HG03432 (cell line): ENCODE measurements at regions not wholly inside any gene's neighbourhood (a gene's known extent, or its start where the extent isn't known, plus 50 kb on each side); places are given as distances from the start of the nearest gene placed in this dataset.

Source experiments
- ATAC-seq: cut with Tn5 transposase; IDR thresholded peaks from one replicate; pipeline ENCODE4 v1.9.1; 2021; ENCODE audit warnings: mild to moderate bottlenecking, moderate library complexity; ENCODE audit not compliant: unreplicated experiment

DNA sequence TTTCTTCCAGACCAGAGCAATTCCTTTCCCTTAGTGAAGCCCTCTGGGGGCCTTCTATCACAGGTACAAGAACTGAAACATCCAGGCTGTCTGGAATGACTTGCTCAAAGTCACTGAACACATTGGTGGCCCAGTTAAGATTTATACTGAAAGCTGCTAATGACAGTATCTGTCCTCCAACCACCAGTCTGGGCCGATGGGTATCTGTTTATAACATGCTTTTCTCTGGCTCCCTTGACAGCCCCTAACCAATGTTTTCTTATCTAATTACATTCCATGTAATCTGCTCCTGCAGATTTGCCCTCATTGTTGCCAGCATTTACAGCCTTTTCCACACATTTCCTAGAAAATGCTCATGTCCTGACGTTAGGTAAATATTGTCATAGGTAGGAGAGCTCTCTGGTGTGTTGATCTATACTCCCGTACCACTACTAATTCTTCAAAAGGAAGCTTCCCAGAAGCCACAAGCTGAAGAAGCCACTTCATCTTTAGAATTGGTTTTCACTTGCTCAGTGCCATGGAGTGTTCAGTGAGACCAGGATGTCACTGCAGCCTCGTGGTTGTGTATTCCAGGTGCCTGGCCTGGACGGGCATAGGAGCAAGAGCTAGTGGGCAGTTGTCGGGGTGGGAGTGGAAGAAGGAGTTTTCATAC lies 163.9 kb downstream of the TSEN15 start:
- ATAC-seq, result no peak

DNA sequence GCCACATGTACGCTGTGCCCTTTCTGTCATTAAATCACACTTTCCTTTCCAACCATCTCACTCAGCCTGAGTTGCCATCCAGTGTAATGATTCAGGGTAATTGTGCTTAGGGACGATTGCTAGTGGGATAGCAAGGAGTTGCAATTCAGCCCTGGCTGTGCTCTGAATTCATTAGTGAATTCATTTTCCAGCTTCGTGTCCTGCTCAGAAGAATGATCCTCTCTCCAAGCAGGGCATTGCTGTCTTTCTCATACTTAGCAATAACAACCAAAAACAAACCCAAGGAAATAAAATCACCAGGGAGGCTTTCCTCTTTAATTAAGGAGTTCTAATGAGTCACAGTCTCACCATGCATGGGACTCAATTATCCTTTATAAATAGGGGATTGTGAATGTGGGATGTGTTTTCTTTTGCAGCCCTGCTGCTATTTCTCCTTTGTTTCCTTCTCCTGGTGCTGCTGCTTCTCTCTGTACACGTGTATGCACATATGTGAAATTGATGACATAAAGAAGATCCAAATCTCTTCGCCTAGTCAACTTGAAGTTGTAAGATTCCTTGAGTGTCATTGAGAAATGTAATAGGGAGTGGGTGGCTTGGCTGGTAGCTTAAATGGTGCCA lies 167.0 kb downstream of the TSEN15 start:
- ATAC-seq, result no peak

DNA sequence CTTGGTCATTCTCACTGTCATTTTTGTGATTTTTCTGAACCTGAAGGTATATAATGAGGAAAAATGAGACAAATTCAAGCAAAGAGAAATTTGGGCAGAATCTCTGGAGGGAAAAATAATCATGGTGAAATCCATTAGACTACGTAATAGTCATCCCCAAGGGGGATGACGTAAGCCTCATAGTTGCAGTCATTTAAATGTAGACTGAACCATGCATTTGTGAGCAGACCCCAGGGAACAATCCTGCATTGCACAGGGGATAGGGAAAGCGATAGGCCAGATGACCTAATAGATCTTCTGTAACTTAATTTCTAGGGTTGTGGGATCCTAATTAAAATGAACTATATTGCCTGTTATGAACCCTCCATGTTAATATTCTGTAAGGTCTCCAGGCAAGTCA lies 167.4 kb upstream of the C1orf21 start:
- no peak for ATAC-seq

DNA sequence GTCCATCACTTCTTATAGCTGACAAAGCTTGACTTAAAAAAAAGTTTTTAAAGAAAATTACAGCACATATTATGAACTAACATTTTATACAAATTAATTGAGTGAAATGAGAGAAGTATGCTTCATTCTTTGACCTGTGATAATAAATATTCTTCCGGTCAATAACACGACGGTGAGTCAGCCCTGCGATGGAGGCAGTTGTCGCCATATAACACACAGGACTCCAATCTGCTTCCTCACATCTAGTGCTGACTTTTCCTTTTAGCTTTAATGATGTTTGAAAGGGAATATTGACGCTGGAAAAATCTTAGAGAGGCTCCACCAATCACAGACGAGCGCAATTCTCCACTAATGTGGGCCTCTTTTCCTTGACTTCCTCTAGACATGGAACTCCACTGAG lies 166.9 kb upstream of the C1orf21 start:
- ATAC-seq, result no peak

DNA sequence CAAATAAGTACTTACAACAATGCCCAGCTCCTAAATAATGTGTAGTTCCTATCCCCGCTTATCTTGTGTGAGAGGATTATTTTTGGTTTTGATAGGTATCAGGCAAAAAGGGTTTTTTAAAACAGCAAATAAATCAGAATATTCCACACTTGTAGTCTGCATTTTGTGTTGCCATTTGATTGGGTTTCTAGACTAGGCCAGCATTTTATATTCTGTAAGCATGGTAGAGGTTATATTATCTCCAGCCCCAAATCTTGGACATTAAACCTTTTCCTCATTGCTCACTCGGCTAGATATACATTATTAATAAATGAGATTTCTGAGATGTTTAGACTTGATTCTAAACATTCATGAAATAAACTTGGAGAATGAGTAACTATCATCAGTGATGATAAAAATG lies 165.7 kb upstream of the C1orf21 start:
- ATAC-seq, result no peak

DNA sequence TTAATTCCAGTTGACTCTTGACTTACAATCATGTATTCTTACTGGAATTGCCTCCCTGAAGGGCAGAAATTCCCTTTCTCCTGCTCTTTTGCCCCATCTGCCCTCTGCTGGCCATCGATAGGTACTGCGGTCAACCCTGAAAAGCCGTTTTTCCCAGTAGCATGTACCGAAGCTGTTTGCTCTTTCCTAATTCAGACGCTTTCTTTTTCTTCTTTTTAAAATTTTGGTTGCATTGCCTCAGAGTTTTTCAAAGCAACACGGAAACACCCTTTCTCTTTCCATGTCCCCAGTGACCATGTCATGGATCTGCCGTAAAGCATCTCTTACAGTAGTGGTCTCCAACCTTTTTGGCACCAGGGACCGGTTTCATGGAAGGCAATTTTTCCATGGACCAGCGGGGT lies 164.2 kb upstream of the C1orf21 start:
- ATAC-seq, result no peak

DNA sequence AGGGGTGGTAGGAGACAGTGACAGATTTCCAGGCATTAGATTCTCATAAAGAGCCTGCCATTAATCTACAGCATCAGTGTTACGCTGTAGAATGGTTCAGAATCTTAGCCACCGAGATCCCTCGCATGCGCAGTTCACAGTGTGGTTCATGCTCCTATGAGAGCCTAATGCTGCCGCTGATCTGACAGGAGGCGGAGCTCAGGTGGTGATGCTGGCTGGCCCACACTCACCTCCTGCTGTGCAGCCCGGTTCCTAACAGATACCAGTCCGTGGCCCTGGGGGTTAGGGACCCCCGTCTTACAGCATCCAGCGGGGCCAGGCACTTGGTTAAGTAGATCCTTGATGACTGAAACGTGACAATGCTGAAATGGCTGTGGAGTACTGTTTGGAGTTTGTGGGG lies 163.6 kb upstream of the C1orf21 start:
- no peak for ATAC-seq

DNA sequence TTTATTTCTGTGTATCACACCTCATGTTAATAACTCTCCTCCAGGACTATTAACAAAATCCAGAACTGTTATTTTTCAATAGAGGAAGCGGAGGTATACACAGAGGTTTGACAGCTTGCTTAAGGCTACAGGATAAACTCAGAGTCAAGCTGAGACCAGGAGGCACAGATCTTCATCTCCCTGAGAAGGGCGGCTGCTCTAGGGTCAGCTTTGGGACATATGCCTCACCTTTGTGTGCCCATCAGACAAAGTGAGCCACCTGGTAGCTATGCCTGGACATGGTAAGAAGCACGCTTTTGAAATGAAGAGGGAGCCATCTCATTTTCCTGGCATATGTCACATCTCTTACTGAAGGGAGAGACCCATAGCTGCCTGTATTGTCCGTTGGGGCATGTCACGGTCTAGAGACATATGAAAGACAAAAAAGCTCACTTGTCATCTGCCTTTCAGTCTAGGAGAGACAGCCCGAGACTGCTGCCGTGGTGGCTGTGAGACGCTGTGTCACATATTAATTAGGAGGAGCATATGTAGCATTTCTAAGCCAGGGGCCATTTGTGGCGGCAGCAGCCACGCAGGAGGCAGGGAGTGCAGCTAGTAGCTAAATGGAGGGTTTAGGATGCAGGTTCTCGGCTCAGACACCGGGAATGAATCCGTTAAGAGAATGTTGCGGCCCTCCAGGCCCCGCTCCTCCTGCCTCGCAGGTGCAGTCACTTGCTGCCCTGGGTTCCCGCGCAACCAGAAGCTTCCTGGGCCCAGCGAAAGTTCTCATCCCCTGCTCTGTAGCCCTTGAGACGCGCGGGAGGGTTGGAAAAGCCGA lies 161.3 kb upstream of the C1orf21 start:
- no peak for ATAC-seq

DNA sequence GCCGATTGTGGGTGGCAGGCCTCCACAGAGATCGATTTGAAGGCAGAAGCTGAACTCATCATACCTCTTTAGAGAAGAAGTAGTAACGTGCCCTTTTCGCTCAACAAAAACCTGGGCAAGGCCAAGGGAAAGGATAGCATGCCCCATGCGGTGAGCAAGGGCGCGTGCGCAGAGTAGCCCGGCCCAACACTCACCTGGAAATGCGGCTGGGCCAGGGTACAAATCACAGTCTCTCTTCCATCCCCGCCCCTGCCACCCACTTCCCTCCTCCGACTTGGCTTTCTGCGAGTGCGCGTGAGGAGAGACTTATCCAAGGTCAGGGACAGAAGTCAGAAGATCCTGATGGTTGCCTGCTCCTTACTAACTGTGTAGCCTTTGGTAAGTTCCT lies 160.7 kb upstream of the C1orf21 start:
- ATAC-seq, result no peak

DNA sequence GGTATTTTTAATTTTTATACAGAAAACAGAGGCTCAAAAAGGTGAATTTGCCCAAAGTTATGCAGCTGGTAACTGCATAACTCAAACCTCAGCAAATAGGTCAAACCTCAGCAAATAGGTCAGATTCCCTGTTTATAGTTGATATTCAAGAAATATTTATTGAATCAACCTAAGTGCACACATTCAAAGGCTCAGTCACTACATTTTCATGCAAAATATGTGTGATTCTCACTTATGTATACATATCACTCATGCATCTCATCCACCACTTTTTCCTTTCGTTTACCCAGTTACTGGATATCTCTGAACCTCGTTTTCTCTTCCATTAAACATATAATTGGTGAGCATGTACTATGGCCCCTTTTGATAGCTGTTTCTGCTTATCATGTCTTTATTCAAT lies 158.3 kb upstream of the C1orf21 start:
- ATAC-seq, result no peak

DNA sequence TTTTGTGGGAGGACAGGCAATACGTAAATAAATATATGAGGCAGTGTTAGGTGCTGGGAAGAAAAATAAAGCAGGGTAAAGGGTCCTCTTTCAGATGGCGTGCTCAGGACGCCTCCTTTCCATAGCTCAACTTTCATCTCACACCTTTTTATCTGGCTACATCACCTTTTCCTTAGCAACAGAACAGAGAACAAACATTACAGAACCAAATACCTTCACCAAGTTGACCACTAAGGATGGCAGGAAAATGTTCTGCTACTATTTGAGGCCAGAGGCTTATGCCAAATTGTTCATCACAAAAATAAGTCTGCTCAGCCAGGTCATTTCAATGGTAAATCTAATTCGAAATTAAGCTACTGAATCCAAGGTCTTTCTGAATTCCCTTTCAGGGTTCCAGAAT lies 149.2 kb upstream of the C1orf21 start:
- no peak for ATAC-seq

DNA sequence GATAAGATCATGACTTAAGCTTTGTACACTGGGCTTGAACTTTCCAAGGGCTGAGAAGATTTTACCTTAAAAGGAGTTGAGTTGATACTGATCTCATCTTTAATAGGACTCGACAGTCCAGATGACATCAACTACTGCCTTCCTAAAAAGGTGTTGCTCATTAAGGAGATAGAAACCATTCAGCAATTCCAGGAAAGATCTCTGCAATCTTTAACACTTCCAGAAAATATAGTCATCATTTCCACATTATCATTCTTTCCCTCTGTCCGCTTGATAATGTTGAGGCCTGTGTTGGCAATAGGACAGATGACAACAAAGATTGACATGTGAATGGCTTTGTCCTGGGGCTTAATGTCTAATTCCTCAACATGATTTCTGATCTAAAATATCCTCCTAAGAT lies 145.4 kb upstream of the C1orf21 start:
- ATAC-seq, result no peak

DNA sequence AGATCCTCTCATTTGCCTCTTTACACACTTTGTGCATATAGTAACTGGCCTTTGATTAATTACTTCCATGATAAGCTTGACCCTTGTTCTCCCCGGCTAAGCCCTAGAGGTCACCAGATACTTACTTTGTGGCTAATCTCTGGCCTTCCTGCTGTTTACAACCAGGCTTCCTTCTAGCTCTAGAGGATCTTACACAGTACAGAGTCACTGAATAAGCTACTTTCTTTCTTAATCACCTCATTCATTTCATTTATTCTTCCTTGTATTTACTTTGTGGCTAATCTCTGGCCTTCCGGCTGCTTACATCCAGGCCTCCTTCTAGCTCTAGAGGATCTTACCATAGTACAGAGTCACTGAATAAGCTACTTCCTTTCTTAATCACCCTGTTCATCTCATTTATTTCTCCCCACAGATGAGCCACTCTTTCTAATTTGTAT lies 144.3 kb upstream of the C1orf21 start:
- ATAC-seq, result no peak

DNA sequence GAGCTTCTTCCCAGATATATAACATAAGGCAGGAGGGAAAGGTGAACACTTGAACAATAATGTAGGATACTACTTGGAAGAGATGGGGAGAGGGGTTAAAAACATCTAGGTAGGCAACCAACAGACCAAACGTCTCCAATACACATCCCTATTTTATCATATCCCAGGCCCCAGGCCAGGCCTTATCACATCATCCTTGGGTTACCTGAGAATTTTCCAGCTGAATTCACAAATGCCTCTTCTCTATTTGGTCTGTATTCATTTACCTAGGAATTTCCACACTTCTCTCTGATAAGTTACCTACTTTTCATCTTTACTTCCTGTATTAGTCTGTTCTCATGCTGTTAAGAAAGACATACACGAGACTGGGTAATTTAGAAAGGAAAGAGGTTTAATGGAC lies 141.9 kb upstream of the C1orf21 start:
- ATAC-seq, result no peak

DNA sequence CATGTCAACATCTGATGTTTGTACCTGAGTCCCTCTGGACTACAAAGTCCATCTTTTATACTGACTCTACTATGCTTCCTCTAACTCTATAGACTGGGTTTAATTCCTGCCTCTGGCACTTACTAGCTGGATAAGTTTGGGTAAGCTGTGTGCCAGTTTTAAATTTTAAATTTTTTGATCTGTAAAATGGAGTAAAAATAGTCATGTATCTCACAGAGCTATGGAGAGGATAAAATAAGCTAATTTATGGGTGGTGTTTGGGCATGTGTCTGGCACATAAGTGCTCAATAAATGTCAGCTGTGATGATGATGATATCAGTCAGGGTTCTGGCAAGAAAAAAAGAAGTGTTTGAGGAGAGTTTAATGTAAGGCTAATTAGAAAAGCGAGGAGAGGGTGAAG lies 139.2 kb upstream of the C1orf21 start:
- ATAC-seq, result no peak

DNA sequence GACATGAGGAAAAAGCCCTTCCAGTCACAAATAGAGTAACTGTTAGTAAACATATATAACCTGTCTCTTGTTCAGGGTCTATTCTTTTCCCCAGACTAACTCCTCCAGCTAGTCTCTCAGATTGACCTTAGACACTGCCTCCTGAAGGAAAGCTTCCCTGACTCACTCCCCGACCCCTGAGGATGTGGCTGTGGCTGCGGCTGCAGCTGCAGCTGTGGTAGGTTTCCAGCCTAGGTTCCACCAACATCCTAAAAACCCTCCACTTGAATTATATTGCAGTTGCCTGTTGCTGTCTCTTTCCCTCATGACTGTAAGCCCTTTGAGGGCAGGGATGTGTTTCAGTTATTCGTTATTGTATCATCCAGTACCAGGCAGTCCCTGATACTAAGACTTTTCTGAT lies 132.9 kb upstream of the C1orf21 start:
- no peak for ATAC-seq

DNA sequence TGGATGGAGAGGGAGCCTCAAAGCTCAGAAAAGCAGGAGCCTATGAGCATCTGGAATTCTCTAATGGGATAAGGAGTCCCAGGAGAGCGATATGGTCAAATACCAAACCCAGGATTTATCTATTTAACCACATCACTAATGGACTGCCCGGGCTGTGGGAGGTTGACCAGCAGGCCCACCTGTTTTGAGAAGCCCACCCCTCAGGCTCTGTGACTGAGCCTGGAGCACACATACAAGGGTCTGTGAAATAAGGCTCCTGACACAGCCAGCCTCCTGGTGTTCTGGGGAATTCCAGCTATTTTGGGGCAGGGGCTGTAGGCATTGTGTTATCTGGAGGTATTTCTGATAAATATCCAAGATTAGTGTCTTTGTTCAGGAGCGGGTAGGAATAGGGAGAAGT lies 132.0 kb upstream of the C1orf21 start:
- no peak for ATAC-seq

DNA sequence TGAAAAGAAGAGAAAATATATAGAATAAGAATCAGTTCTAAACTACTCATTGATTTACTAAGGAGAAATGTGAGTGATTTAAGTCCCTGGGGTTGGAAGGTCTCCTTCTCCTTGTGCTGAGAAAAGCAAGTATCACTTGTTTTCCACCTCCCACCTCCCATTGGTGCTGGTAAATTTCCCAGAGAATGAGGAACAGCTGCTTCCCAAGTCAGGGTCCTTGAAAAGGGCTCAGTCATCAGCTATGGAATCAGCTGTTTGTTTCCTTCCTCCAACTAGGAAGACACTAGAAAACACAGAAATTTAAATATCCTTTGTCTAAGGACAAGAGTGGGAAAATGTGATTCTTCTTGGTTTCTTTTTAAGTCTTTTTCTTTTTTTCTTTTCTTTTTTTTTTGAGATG lies 131.3 kb upstream of the C1orf21 start:
- ATAC-seq, result no peak

DNA sequence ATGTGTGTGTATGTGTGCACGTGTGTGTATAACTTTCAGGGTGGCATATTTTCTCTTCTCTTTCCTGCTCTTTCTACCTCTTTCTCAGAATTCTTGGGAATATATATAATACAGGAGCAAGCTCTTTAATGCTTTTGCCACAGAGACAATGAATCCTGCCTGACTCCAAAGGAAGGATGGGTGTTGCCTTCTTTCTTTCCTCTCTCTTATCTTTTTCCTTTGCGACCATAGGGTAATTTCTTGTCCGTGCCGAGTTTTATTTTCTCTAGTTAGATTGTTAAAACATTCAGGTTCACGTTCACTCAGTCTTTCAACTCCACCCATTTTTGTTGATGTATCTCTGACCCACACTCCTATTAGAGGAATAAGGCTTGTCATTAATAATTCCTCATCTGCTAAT lies 129.0 kb upstream of the C1orf21 start:
- no peak for ATAC-seq

DNA sequence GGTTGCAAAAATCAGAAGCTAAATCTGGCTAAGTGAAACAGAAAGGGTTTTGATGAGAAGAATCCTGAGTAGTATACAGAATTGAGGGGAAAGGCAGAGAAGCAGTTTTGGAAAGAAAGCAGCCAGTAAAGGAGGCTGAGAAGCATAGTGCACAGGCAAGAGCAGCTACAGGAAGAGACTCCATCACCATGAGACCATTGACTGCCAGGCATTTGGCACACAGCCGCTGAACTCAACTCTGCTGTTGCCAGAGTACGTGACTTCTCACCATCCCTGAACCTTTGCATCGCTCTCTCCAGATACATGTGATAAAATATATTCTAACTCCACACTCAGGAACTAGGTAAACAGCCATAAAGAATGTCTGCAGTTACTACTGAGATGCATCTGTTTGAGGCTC lies 128.3 kb upstream of the C1orf21 start:
- ATAC-seq, result no peak

DNA sequence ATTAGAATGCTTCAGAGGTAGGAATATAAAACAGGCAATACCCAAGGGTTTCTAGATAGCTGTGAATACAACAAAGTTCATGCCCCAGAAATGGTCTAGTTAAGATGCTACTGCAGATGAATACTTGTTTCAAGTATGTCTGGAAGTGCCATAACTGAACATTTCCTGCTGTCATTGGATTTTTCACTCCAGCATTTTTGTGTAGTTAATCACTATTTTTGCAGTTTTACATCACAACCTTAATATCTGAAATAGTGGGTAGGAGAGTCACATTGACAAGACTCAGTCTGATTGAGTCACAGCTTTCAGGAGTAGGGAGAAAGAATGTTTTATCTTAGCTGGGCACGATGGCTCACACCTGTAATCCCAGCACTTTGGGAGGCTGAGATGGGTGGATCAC lies 126.4 kb upstream of the C1orf21 start:
- ATAC-seq, result no peak

DNA sequence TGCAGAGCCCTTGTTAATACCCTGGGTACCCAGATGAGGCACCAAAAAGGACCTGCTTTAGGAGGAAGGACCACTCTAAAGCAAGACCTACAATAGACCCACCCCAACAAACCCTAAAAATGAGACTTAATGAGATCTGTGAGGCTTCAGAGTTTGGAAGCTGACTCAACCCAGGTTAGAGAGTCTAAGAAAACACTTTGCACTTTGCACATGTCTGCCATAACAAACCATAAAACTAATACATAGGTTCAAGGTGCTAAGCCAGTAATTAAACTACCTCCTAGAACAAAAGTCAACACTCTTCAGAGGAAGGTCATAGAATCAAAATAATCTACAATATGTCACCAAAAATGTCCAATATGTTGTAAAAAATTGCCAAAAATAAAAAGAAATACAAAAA lies 124.7 kb upstream of the C1orf21 start:
- no peak for ATAC-seq
